Right cardiac atrium (tissue), 5 donors: ENCODE measurements at regions not wholly inside any gene's neighbourhood (a gene's known extent, or its start where the extent isn't known, plus 50 kb on each side); places are given as distances from the start of the nearest gene placed in this dataset.
"Not testable (repeated sequence)": the region's sequence is repeated elsewhere in the genome, so short reads cannot be mapped to it uniquely, and the experiment has no call there.

Experiments
- ATAC-seq, 2 donors: fragments of 200-7000 bp; cut with Tn5 transposase; one replicate each; pipeline versions ENCODE4 v1.8.0 to v1.9.1; 2020; ENCODE audit warnings: moderate library complexity in 2 of 2, mild to moderate bottlenecking in 1 of 2
- DNase-seq, 3 donors: peaks; one replicate each; pipeline ENCODE4 v3.0.0-alpha.2; 2020
- H3K27ac ChIP-seq: one replicate; pipeline ENCODE4 v1.5.1; 2013; ENCODE audit warnings: mild to moderate bottlenecking, low read length, control low read depth, moderate library complexity
- H3K27me3 ChIP-seq: one replicate; pipeline ENCODE4 v1.6.1; 2013; ENCODE audit not compliant: control insufficient read depth, insufficient read depth
- H3K4me1 ChIP-seq: one replicate; pipeline ENCODE4 v1.6.1; 2013; ENCODE audit warnings: low read length; ENCODE audit not compliant: control insufficient read depth, insufficient read depth
- H3K4me3 ChIP-seq: one replicate; pipeline ENCODE4 v1.5.1; 2013; ENCODE audit warnings: low read length, control low read depth
- H3K9me3 ChIP-seq: one replicate; pipeline ENCODE4 v1.6.1; 2013; ENCODE audit warnings: low read length; ENCODE audit not compliant: control insufficient read depth
- WGBS: extraction: QIAGEN DNeasy Blood & Tissue Kit; methylation state at CpG from one replicate; pipeline ENCODE4 v1.1.7; 2013; 5-methylcytosine and 5-hydroxymethylcytosine counted together
- intact Hi-C, 4 donors: fragments of 100-400 bp; cut with DNase I; formaldehyde crosslinking; loops; one replicate each; pipeline versions ENCODE4 v1.11.0 to v1.14.0; 2022 to 2023
- donor health status: healthy with polysubstance abuse.
- donor health status: DM: no; HTN: yes; CAD: no.
- donor health status: DM: no; HTN: no; CAD: no.
- donor health status: DM: no; HTN: yes; CAD: no; lungs with severe emphysema.
- donor health status: DM: yes; HTN: yes; CAD: no.

GRCh38 chrX:90524383-90524968, 602.8 kb downstream of the TGIF2LX start:
- intact Hi-C loops, H3K4me3 ChIP-seq, ATAC-seq, DNase-seq, H3K9me3 ChIP-seq, H3K4me1 ChIP-seq, H3K27me3 ChIP-seq, H3K27ac ChIP-seq: not testable (repeated sequence)
- 39% methylated on average over 2 of the region's 2 CpGs for WGBS
